EH (cell line): ENCODE measurements at regions not wholly inside any gene's neighbourhood (a gene's known extent, or its start where the extent isn't known, plus 50 kb on each side); places are given as distances from the start of the nearest gene placed in this dataset.

Source experiments
- DNase-seq: peaks from one replicate; pipeline ENCODE4 v3.0.0-alpha.2; 2015; ENCODE audit warnings: low read depth

GRCh38 chrX:6778544-6779503, 243.9 kb upstream of the VCX3A start:
- no peak for DNase-seq

- no peak for DNase-seq
Observed at GRCh38 chrX:6777238-6778002, 242.5 kb upstream of the VCX3A start.

- peak; percentile 10 for DNase-seq
Observed at GRCh38 chrX:6770936-6771335, 236.0 kb upstream of the VCX3A start.

GRCh38 chrX:6768881-6769280, 234.0 kb upstream of the VCX3A start:
- no peak for DNase-seq

GRCh38 chrX:6761251-6761650, 226.3 kb upstream of the VCX3A start:
- no peak for DNase-seq

- no peak for DNase-seq
Observed at GRCh38 chrX:6759655-6760375, 224.9 kb upstream of the VCX3A start.

- no peak for DNase-seq
Observed at GRCh38 chrX:6758234-6758633, 223.3 kb upstream of the VCX3A start.

- no peak for DNase-seq
Observed at GRCh38 chrX:6757631-6758030, 222.7 kb upstream of the VCX3A start.

- DNase-seq, result no peak
Observed at GRCh38 chrX:6748595-6748994, 213.7 kb upstream of the VCX3A start.

- DNase-seq, result no peak
Observed at GRCh38 chrX:6738518-6739470, 203.9 kb upstream of the VCX3A start.

GRCh38 chrX:6734844-6735634, 200.1 kb upstream of the VCX3A start:
- DNase-seq, result no peak

- DNase-seq, result no peak
Observed at GRCh38 chrX:6732101-6732500, 197.2 kb upstream of the VCX3A start.

GRCh38 chrX:6729626-6730025, 194.7 kb upstream of the VCX3A start:
- DNase-seq, result peak; percentile 39

GRCh38 chrX:6718766-6719165, 183.8 kb upstream of the VCX3A start:
- no peak for DNase-seq

GRCh38 chrX:6708676-6709380, 173.9 kb upstream of the VCX3A start:
- DNase-seq, result no peak

GRCh38 chrX:6708041-6708440, 173.1 kb upstream of the VCX3A start:
- peak; percentile 57 for DNase-seq

- no peak for DNase-seq
Observed at GRCh38 chrX:6707497-6707896, 172.6 kb upstream of the VCX3A start.

GRCh38 chrX:6701085-6701484, 166.2 kb upstream of the VCX3A start:
- no peak for DNase-seq

GRCh38 chrX:6695717-6696116, 160.8 kb upstream of the VCX3A start:
- DNase-seq, result no peak

- DNase-seq, result no peak
Observed at GRCh38 chrX:6694977-6695376, 160.1 kb upstream of the VCX3A start.
